GM18505 (cell line): ENCODE measurements at regions not wholly inside any gene's neighbourhood (a gene's known extent, or its start where the extent isn't known, plus 50 kb on each side); places are given as distances from the start of the nearest gene placed in this dataset.
"Not testable (repeated sequence)": the region's sequence is repeated elsewhere in the genome, so short reads cannot be mapped to it uniquely, and the experiment has no call there.

ENCODE experiments used
- ATAC-seq: cut with Tn5 transposase; IDR thresholded peaks from one replicate; pipeline ENCODE4 v1.9.1; 2021; ENCODE audit not compliant: unreplicated experiment
- POLR2A ChIP-seq: IDR thresholded peaks from 4 replicates; pipeline ENCODE4 v1.6.1; 2011; ENCODE audit warnings: borderline replicate concordance; ENCODE audit not compliant: insufficient read depth, insufficient read length; ENCODE audit errors: extremely low read depth

DNA sequence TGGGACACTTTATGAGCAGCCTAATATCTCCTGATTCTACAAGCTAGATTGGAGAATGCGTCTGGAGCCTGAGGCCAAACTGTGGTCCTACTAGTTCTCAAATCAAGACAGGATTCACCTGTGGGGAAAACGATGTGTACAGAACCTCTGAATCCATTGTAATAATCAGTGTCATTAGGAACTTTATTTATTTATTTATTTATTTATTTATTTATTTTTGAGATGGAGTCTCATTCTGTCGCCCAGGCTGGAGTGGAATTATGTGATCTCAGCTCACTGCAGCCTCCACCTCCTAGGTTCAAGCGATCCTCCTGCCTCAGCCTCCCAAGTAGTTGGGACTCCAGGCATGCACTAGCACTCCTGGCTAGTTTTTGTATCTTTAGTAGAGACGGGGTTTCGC lies 52.6 kb upstream of the KIF26B start:
- ATAC-seq = not testable (repeated sequence)

DNA sequence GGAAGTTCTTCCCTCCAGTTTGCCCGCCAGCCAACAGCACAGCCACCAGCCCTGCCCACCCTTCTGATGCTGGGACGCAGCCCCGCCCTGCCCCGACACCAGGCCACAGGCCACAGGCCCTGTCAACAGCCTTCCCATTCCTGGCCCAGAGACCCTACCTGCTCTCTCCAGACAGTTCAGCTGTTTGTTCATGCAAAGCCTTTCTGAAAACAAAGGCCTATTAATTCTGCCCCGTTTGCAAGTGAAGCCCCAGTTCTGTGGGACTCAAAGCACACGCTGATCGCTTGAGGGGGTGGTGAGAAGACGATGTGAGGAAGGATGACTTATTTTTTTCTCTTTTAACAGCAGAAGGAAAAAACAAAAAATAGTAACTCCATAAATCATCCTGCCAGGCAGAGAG lies 55.4 kb upstream of the KIF26B start:
- ATAC-seq = no peak

DNA sequence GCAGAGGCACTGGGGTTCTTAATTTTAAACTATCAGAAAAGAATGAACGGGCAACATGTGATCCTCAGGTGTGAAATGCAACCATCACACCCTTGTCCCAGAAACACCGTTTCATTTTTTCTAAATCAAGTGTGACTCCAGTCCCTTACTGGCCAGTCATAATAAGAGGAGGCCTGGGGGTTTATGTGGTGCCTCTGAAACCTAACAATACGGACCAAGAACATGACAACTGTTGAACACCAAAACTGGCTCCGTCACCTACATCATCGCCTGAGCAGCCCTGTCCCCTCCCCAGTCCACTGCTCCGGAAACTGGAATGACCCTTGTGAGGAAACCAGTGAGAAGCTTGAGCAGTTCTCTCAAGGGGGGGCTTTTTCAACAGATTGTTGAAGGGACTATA lies 55.9 kb upstream of the KIF26B start:
- ATAC-seq = no peak
- TF ChIP-seq POLR2A = no peak

More for the DNA sequence above, 55.4 kb upstream of the KIF26B start:
- TF ChIP-seq POLR2A = no peak

DNA sequence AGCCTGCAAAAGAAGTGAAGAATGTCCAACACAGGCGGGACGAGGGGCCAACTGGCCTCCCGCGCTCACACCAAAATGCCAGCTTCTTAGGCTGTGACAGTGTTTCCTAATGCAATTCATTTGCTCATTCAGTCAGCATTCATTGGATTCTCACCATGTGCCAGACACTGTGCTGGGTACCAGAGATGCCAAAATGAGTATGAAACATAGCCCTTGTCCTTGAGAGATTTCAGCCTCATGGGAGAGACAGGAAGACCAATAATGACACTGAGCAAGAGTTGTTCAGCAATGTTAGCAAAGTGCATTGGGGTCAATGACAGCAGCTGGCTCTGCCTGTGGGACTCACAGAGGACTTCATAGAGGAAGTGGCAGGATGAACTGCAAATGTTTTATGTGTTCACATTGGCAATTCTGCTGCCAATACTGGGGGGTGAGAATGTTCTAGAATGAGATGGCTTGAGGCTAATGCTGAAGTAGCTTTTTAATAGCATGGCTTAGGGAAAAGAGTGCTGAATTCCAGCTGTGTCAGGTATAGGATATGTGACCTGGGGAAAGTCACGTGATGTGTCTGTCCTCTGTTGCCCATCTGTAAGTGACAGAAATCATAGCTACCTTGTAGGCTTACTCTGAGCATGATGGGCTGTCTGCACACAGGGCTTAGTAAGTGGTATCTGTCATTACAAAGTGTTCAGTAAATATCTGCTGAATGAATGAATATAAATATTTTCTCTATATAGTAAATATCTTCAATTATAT lies 58.3 kb upstream of the KIF26B start:
- no peak for ATAC-seq
- no peak for TF ChIP-seq POLR2A

DNA sequence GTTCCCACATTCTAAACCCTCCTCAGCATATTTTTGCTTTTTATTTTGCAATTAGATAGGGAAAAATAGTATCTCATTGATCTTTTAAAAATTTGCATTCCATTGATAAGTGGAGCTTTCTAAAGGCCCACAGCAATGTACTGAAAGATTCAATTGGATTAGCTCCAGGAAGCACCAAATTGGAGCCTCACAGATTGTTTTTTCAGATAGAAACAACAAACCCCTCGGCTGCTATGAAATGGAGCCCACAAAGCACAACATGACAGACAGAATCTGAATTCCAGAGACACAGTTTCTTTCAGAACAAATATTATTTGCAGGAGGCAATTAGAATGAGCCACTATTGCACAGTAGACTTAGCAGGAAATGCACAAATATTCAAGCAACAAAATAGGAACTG lies 58.9 kb upstream of the KIF26B start:
- no peak for ATAC-seq
- no peak for TF ChIP-seq POLR2A

DNA sequence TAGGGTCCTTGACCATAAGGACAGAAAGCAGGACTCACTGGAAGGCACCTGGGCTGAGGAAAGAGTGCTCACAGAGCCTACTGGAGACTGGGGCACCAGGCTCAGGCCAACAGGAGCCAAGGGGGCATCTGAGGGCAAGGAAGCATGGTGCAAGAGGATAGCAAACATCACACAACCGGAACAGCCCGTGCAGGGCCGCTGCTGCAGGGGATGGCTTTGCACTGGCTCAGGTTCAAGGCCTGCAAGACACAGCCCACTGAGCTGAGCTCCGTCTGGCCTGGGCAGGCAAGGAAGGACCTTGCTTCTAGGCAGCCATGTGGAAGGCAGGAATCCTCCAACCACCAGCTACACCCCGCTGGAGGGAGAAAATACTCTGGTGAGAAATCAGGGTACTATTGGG lies 59.8 kb upstream of the KIF26B start:
- TF ChIP-seq POLR2A = no peak
- no peak for ATAC-seq

DNA sequence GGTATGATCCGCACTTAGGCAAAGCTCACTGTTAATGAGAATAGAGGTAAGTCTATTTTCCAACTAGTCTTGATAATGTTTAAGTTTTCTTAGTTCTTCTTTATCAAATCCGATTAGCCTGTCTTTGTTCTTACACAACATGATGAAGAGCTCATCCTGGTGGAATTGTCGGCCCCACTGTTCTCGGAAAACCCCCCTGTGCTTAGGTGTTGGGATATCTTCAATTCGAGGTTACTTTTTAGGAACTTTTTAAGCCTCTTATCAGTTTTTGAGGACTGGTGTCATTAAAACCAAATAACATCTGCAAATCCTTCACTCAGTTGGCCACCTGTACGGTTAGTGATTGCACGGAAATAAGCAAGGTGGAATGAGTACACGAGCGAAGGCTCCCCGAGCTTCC lies 60.7 kb upstream of the KIF26B start:
- no peak for TF ChIP-seq POLR2A
- no peak for ATAC-seq

DNA sequence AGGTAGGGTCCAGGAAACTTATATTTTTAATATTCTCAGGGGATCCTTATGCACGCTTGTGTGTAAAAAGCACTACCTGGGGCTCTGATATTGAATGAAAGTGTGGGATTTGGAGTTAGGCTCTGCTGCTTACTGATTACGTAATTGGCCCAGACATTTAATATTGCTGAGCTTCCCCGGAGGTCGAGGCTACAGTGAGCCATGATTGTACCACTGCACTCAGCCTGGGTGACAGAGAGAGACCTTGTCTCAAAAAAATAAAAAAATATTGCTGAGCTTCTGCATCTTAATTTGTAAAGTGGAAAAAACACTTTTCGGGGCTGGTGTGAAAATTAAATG lies 62.2 kb upstream of the KIF26B start:
- no peak for ATAC-seq
- no peak for TF ChIP-seq POLR2A

DNA sequence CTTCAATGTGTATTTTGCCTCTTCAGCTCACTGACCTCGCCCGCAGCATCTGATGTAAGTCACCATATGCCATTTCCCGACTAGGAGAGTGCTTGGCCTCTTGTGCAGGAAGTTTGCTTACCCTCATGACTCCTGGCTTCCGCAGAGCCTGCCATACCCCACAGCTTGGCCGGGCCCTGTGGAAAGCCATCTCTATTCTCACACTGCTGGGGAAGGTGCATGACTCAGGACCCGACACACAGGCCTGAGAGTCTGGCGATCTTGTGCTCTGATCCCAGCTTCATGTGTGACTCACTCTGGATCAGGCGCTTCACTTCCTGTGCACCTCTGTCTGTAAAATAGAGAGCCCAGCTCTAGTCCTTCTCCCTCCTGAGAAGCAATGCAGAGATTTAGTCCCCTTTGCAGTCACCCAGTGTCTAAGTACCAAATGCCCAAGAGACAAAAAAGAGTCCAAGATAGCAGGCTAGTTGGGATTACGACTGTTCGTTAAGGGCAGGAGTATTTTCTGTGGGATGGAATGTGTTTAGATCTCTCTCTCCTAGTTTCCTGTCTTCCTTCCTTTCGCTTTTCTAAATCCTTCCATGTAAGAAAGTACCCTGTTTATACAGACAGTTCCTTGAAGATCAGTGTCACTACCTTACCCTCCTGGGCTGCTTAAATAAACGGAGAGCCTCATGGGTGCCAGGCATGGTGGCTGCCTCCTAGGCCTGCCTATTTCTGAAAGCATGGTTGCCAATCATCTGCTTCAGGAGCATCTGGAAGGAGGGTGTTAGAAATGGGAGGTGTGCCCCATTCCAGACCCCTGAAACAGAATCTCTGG lies 62.8 kb upstream of the KIF26B start:
- no peak for TF ChIP-seq POLR2A
- no peak for ATAC-seq

DNA sequence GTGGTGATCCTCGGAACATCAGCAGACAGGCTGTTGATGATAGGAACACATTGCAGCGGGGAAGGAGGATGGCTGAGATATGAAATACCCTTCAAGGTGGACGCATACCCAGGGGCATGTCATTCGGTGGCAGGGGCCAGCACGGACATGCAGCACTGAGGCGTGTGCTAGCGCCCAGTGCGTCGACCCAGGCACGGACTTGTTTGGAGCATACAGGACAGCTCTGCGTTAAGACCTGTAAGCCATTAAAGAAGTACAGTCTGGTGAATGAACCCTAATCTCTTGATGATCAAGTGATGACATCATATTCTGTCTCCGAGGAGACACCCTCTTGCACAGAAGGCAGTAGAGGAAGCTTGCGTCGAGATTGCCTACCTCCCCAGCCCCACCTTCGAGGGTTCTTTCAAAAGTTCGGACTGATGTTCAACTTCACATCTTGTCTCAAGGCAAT lies 63.6 kb upstream of the KIF26B start:
- no peak for TF ChIP-seq POLR2A
- no peak for ATAC-seq

DNA sequence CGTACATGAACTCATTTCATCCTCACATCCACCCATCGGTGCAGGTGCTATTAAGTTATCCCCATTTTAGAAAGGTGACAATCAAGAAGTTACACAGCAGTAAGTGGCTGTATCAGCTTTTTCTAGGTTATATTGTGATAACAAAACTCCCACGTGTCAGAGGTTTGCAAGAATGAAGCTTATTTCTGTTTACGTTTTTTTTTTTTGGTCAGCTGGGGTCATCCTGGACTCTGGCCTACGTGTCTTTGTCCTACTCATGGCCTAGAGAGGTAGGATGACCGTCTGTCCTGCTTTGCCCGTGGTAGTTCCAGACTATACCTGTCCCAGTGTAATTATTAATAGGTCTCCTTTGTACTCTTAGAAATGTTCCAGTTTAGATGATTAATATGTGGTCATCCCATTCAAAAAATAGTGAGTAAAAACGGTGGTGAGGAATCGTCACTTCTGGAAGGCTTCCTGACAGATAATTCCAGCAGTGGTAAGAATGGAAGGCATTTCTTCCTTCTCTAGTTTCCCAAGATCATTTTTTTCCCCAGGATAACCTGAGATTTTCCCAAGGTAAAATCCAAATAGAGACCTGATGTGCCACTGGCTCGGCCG lies 64.2 kb upstream of the KIF26B start:
- no peak for ATAC-seq
- no peak for TF ChIP-seq POLR2A

DNA sequence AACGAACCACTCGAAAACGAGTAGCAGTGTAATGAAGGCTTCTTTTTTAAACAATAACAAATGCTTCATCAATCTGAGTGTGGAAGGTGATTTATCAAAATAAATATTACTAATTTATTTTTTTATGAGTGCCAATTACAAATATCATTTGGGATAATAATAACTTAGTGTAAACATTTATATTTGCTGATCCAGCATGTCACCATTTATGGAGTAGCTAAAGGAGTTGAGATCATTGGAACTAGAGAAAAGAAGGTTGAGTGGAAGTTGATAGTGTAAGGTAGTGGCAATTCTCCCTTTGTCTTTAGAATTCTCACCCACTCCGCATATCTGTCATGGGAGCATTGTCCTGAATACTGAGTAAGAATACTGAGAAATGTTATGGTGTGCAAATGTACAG lies 67.1 kb upstream of the KIF26B start:
- TF ChIP-seq POLR2A = no peak

DNA sequence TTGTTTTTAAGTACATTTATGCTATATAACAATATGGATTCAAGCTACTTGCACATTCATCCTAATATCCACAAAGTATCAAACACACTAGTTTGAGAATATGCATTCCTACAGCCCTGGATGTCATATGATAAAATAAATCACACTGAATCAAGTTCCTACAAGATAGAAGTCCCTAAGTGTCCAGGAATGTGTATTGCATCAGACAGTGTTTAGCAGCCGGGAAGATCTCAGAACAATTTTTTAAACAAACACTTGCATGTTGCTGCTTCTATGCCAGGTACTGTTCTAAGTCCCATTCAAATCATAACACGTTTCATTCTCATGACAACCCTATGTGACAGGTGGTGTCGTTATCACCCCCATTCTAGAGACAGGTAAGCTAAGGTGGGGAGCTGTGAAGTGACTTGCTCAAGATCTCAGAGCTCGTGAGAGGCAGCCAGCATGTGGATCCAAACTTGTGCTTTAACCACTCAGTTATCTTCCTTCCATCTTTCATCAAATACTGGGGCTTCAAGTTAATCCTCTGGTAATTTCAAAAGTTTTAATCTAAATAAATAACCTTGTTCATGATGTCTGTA lies 68.3 kb upstream of the KIF26B start:
- TF ChIP-seq POLR2A = no peak
- ATAC-seq = no peak

More for the DNA sequence above, 67.1 kb upstream of the KIF26B start:
- no peak for ATAC-seq
